SK-N-SH (cell line): ENCODE measurements at regions not wholly inside any gene's neighbourhood (a gene's known extent, or its start where the extent isn't known, plus 50 kb on each side); places are given as distances from the start of the nearest gene placed in this dataset.

Experiments
- CTCF ChIA-PET: fragments of 300-600, 350-600 bp; formaldehyde crosslinking; extraction: SDS; loops from one replicate; lab custom pipeline; 2021; lab: Yijun Ruan, JAX
- POLR2A ChIA-PET: fragments of 350-600 bp; sonication (Branson Sonifier 250); formaldehyde crosslinking; extraction: SDS; loops from one replicate; lab custom pipeline; 2020; ENCODE audit warnings: antibody characterized with exemption, inconsistent platforms; lab: Yijun Ruan, JAX
- DNase-seq: peaks from one replicate; pipeline ENCODE4 v3.0.0; 2012
- H2AFZ ChIP-seq: fragments of 200-600 bp; sonication (generic); 2 replicates; pipeline ENCODE4 v1.8.1; 2016; ENCODE audit warnings: antibody characterized with exemption, mild to moderate bottlenecking, low read depth
- H3F3A ChIP-seq: fragments of 200-600 bp; sonication (generic); replicated peaks from 2 replicates; pipeline ENCODE3; 2016; ENCODE audit warnings: antibody characterized with exemption, mild to moderate bottlenecking; ENCODE audit not compliant: insufficient read depth
- H3K27ac ChIP-seq, 2 experiments: fragments of 200-500 bp in 1 of 2; fragments of 200-600 bp in 1 of 2; sonication (Bioruptor generic) in 1 of 2; sonication (generic), shearing (Covaris generic) in 1 of 2; 2 replicates each; pipeline versions ENCODE4 v1.5.1 to v1.6.1; 2014 to 2016; ENCODE audit warnings: low read depth in 2 of 2, inconsistent platforms in 1 of 2, low read length in 1 of 2, mild to moderate bottlenecking in 1 of 2, mixed read lengths in 1 of 2
- H3K27me3 ChIP-seq: fragments of 200-600 bp; sonication (generic), shearing (Covaris generic); 2 replicates; pipeline ENCODE4 v1.6.1; 2016; ENCODE audit warnings: mixed run types; ENCODE audit not compliant: insufficient read depth
- H3K36me3 ChIP-seq, 2 experiments: fragments of 200-500 bp in 1 of 2; fragments of 200-600 bp in 1 of 2; sonication (Bioruptor generic) in 1 of 2; sonication (generic) in 1 of 2; replicated peaks in 1 of 2; 2 replicates each; pipeline versions ENCODE3 to v1.5.1; 2014 to 2016; ENCODE audit warnings: low read length in 1 of 2, mild to moderate bottlenecking in 1 of 2; ENCODE audit not compliant: insufficient read depth in 2 of 2, control insufficient read depth in 1 of 2
- H3K4me1 ChIP-seq, 2 experiments: fragments of 200-500 bp in 1 of 2; fragments of 200-600 bp in 1 of 2; sonication (Bioruptor generic) in 1 of 2; sonication (generic), shearing (Covaris generic) in 1 of 2; 2 replicates each; pipeline versions ENCODE4 v1.5.1 to v1.6.1; 2014 to 2016; ENCODE audit warnings: low read depth in 1 of 2, low read length in 1 of 2, mixed run types in 1 of 2; ENCODE audit not compliant: insufficient read depth in 2 of 2, control insufficient read depth in 1 of 2
- H3K4me2 ChIP-seq: fragments of 200-600 bp; sonication (generic), shearing (Covaris generic); 2 replicates; pipeline ENCODE4 v1.6.1; 2017; ENCODE audit warnings: mixed run types
- H3K4me3 ChIP-seq, 2 experiments: fragments of 200-500 bp in 1 of 2; fragments of 200-600 bp in 1 of 2; sonication (Bioruptor generic) in 1 of 2; sonication (generic), shearing (Covaris generic) in 1 of 2; 2 replicates each; pipeline versions ENCODE4 v1.5.1 to v1.8.1; 2014 to 2016; ENCODE audit warnings: low read depth in 2 of 2, inconsistent platforms in 1 of 2, low read length in 1 of 2, mild to moderate bottlenecking in 1 of 2, mixed read lengths in 1 of 2, moderate library complexity in 1 of 2
- H3K79me2 ChIP-seq: fragments of 200-600 bp; sonication (generic); 2 replicates; pipeline ENCODE4 v1.8.1; 2017; ENCODE audit warnings: mild to moderate bottlenecking; ENCODE audit not compliant: insufficient read depth
- H3K9ac ChIP-seq: fragments of 200-600 bp; sonication (generic); 2 replicates; pipeline ENCODE4 v1.6.1; 2017; ENCODE audit warnings: mixed run types
- H3K9me2 ChIP-seq: fragments of 200-600 bp; sonication (generic); 2 replicates; pipeline ENCODE4 v1.6.1; 2017; ENCODE audit warnings: mixed run types
- H3K9me3 ChIP-seq: fragments of 200-600 bp; sonication (generic); 2 replicates; pipeline ENCODE4 v1.6.1; 2017; ENCODE audit warnings: mixed run types, mild to moderate bottlenecking, moderate library complexity
- H4K20me1 ChIP-seq: fragments of 200-600 bp; sonication (generic); 2 replicates; pipeline ENCODE4 v1.6.1; 2017; ENCODE audit warnings: mild to moderate bottlenecking, mixed run types; ENCODE audit not compliant: insufficient read depth
- CTCF ChIP-seq: fragments of 200-600 bp; sonication (generic); IDR thresholded peaks from 2 replicates; pipeline ENCODE4 v1.6.1; 2017; ENCODE audit warnings: antibody characterized with exemption, mild to moderate bottlenecking, moderate library complexity
- EP300 ChIP-seq, 2 experiments: IDR thresholded peaks; 2 replicates each; pipeline versions ENCODE4 v1.4.0 to v1.6.1; 2012; ENCODE audit warnings: borderline replicate concordance in 1 of 2, low read depth in 1 of 2, low read length in 1 of 2
- EZH2phosphoT487 ChIP-seq: fragments of 200-600 bp; sonication (generic); IDR thresholded peaks from 2 replicates; pipeline ENCODE4 v1.6.1; 2017; ENCODE audit warnings: low read depth, mixed run types, mild to moderate bottlenecking, antibody characterized with exemption, moderate library complexity, borderline replicate concordance
- FOSL2 ChIP-seq: IDR thresholded peaks from 2 replicates; pipeline ENCODE4 v1.4.0; 2012; ENCODE audit warnings: low read depth, mild to moderate bottlenecking, moderate library complexity, borderline replicate concordance
- FOXJ3 ChIP-seq: sonication (generic); formaldehyde crosslinking; IDR thresholded peaks from 2 replicates; pipeline ENCODE4 v1.5.1; 2020; ENCODE audit warnings: mild to moderate bottlenecking, missing genetic modification reagents
- GABPA ChIP-seq: IDR thresholded peaks from 2 replicates; pipeline ENCODE4 v1.4.0; 2012; ENCODE audit warnings: low read depth, mild to moderate bottlenecking
- JUND ChIP-seq: IDR thresholded peaks from 2 replicates; pipeline ENCODE4 v1.4.0; 2012
- MAX ChIP-seq: IDR thresholded peaks from 2 replicates; pipeline ENCODE4 v1.4.0; 2012; ENCODE audit warnings: low read depth
- MEF2A ChIP-seq: IDR thresholded peaks from 2 replicates; pipeline ENCODE4 v1.4.0; 2012; ENCODE audit warnings: low read depth, borderline replicate concordance
- MXI1 ChIP-seq: IDR thresholded peaks from 2 replicates; pipeline ENCODE4 v1.6.1; 2012; ENCODE audit warnings: mild to moderate bottlenecking, low read depth, low read length, improper control_type of control experiment
- NFIC ChIP-seq: IDR thresholded peaks from 2 replicates; pipeline ENCODE4 v1.4.0; 2012; ENCODE audit warnings: borderline replicate concordance
- NRF1 ChIP-seq: IDR thresholded peaks from 2 replicates; pipeline ENCODE4 v1.6.1; 2012; ENCODE audit warnings: low read depth, mild to moderate bottlenecking, low read length
- PBX3 ChIP-seq: IDR thresholded peaks from 2 replicates; pipeline ENCODE4; 2012
- POLR2AphosphoS5 ChIP-seq: IDR thresholded peaks from 2 replicates; pipeline ENCODE4 v1.6.1; 2012; ENCODE audit warnings: low read depth, low read length
- RAD21 ChIP-seq: IDR thresholded peaks from 2 replicates; pipeline ENCODE4 v1.6.1; 2012; ENCODE audit warnings: mild to moderate bottlenecking, low read length
- RCOR1 ChIP-seq: fragments of 150-350 bp; IDR thresholded peaks from 2 replicates; pipeline ENCODE4 v1.6.1; 2017; ENCODE audit warnings: antibody characterized with exemption, low read length
- RFX5 ChIP-seq: IDR thresholded peaks from 2 replicates; pipeline ENCODE4 v1.6.1; 2012; ENCODE audit warnings: mild to moderate bottlenecking, improper control_type of control experiment, low read length
- SMC3 ChIP-seq: IDR thresholded peaks from 2 replicates; pipeline ENCODE4 v1.6.1; 2012; ENCODE audit warnings: low read depth, low read length, improper control_type of control experiment
- TAF1 ChIP-seq: IDR thresholded peaks from 2 replicates; pipeline ENCODE4 v1.6.1; 2012; ENCODE audit warnings: low read depth, mild to moderate bottlenecking, low read length, moderate library complexity, borderline replicate concordance
- TCF12 ChIP-seq: IDR thresholded peaks from 2 replicates; pipeline ENCODE4 v1.4.0; 2012
- TEAD4 ChIP-seq: IDR thresholded peaks from 2 replicates; pipeline ENCODE4 v1.4.0; 2012; ENCODE audit warnings: mild to moderate bottlenecking, borderline replicate concordance; ENCODE audit not compliant: insufficient read depth
- USF1 ChIP-seq: IDR thresholded peaks from 2 replicates; pipeline ENCODE4 v1.4.0; 2012; ENCODE audit warnings: low read depth, borderline replicate concordance
- USF2 ChIP-seq: fragments of 150-350 bp; IDR thresholded peaks from 2 replicates; pipeline ENCODE4 v1.6.1; 2017; ENCODE audit warnings: antibody characterized with exemption, low read length, low read depth, borderline replicate concordance
- WGBS: methylation state at CpG from one replicate; pipeline ENCODE4 v1.1.6; 2017; ENCODE audit warnings: low lambda C conversion rate; 5-methylcytosine and 5-hydroxymethylcytosine counted together

GRCh38 chr17:83013779-83014117, 65.7 kb upstream of the METRNL start:
- TF ChIP-seq RCOR1 (no peak), NRF1 (no peak), USF2 (no peak), POLR2AphosphoS5 (no peak), FOXJ3 (CRISPR knock-in tag) (no peak), FOSL2 (no peak), RAD21 (no peak), TCF12 (no peak), SMC3 (no peak), JUND (no peak), TAF1 (no peak), CTCF (no peak), GABPA (no peak)
- no peaks in the 10 kb centered on the region for H3K9me3 ChIP-seq
- H3K9ac ChIP-seq: no peak overlapping the region
- H3K27ac ChIP-seq: no peak overlapping the region
- no peak overlapping the region for H3K4me3 ChIP-seq
- peak; percentile 55 for DNase-seq
- H3F3A ChIP-seq: no peaks in the 10 kb centered on the region
- no peaks in the 10 kb centered on the region; a peak in 1 of 4 replicates for H3K4me1 ChIP-seq
- H3K4me2 ChIP-seq: no peak overlapping the region
- H3K36me3 ChIP-seq: no peaks in the 10 kb centered on the region
- no peak overlapping the region for H2AFZ ChIP-seq
- ChIA-PET CTCF (no interaction called here), POLR2A (no interaction called here)
- peaks cover 3% of the 10 kb centered on the region; the same call in 1 of the 2 replicates for H3K79me2 ChIP-seq
- no peaks in the 10 kb centered on the region for H3K27me3 ChIP-seq
- 85% methylated on average over 11 of the region's 11 CpGs for WGBS
- H3K9me2 ChIP-seq: no peaks in the 10 kb centered on the region
- H4K20me1 ChIP-seq: no peaks in the 10 kb centered on the region

GRCh38 chr17:83014297-83014696, 65.1 kb upstream of the METRNL start:
- Histone ChIP-seq H3K9me3 (no peaks in the 10 kb centered on the region), H3K4me1 (no peaks in the 10 kb centered on the region; a peak in 1 of 4 replicates), H3K79me2 (peaks cover 3% of the 10 kb centered on the region; the same call in 1 of the 2 replicates), H2AFZ (no peak overlapping the region), H3K4me2 (no peak overlapping the region), H4K20me1 (no peaks in the 10 kb centered on the region), H3K9me2 (no peaks in the 10 kb centered on the region), H3K9ac (no peak overlapping the region), H3K4me3 (no peak overlapping the region), H3K27me3 (no peaks in the 10 kb centered on the region), H3K27ac (no peak overlapping the region), H3K36me3 (no peaks in the 10 kb centered on the region), H3F3A (no peaks in the 10 kb centered on the region)
- ChIA-PET CTCF (no interaction called here), POLR2A (no interaction called here)
- DNase-seq: peak; percentile 27
- 95% methylated on average over 14 of the region's 14 CpGs for WGBS
- TF ChIP-seq FOSL2: no peak
- TF ChIP-seq MEF2A: no peak
- TF ChIP-seq RFX5: no peak
- TF ChIP-seq PBX3: no peak
- no peak for TF ChIP-seq MAX
- no peak for TF ChIP-seq GABPA
- TF ChIP-seq USF1: no peak
- no peak for TF ChIP-seq NFIC
- TF ChIP-seq EP300 (IDR thresholded peaks at IDR 0.05; ENCODE audit: borderline replicate concordance in 1 of 2, low read depth in 1 of 2, low read length in 1 of 2): no peak
- TF ChIP-seq TEAD4: no peak
- TF ChIP-seq CTCF: no peak
- no peak for TF ChIP-seq EZH2phosphoT487
- no peak for TF ChIP-seq MXI1
